Liver (tissue), 8 donors: ENCODE measurements at regions not wholly inside any gene's neighbourhood (a gene's known extent, or its start where the extent isn't known, plus 50 kb on each side); places are given as distances from the start of the nearest gene placed in this dataset.

ENCODE experiments used
- DNase-seq: peaks from one replicate; pipeline ENCODE4 v3.0.0-alpha.2; 2017; ENCODE audit warnings: low spot score
- H3K27ac ChIP-seq, 2 donors: one replicate each; pipeline ENCODE4 v1.7.0; 2013; ENCODE audit warnings: inconsistent platforms in 2 of 2, low read length in 2 of 2, control low read depth in 1 of 2, low read depth in 1 of 2, mild to moderate bottlenecking in 1 of 2
- H3K27me3 ChIP-seq, 4 donors: one replicate each; pipeline versions ENCODE4 v1.6.1 to v1.7.0; 2013; ENCODE audit warnings: low read length in 3 of 4, inconsistent platforms in 1 of 4, mild to moderate bottlenecking in 1 of 4, moderate library complexity in 1 of 4; ENCODE audit not compliant: control insufficient read depth in 4 of 4, insufficient read depth in 4 of 4
- H3K36me3 ChIP-seq, 4 donors: one replicate each; pipeline versions ENCODE4 v1.6.1 to v1.7.0; 2013; ENCODE audit warnings: low read length in 3 of 4, mild to moderate bottlenecking in 3 of 4, low read depth in 1 of 4, moderate library complexity in 1 of 4; ENCODE audit not compliant: control insufficient read depth in 4 of 4, insufficient read depth in 3 of 4
- H3K4me1 ChIP-seq, 4 donors: one replicate each; pipeline versions ENCODE4 v1.6.1 to v1.7.0; 2013; ENCODE audit warnings: low read length in 3 of 4, mild to moderate bottlenecking in 3 of 4, moderate library complexity in 1 of 4; ENCODE audit not compliant: control insufficient read depth in 4 of 4, insufficient read depth in 4 of 4
- H3K4me3 ChIP-seq, 3 donors: one replicate each; pipeline versions ENCODE4 v1.6.1 to v1.7.0; 2013; ENCODE audit warnings: low read length in 3 of 3, control low read depth in 1 of 3, low read depth in 1 of 3, mild to moderate bottlenecking in 1 of 3
- H3K9ac ChIP-seq, 2 donors: one replicate each; pipeline ENCODE4 v1.7.0; 2013; ENCODE audit warnings: low read length in 2 of 2, mild to moderate bottlenecking in 2 of 2, moderate library complexity in 2 of 2, control low read depth in 1 of 2, low read depth in 1 of 2
- H3K9me3 ChIP-seq, 4 donors: one replicate each; pipeline versions ENCODE4 v1.6.1 to v1.7.0; 2013; ENCODE audit warnings: low read length in 3 of 4; ENCODE audit not compliant: control insufficient read depth in 4 of 4
- CTCF ChIP-seq: fragments of 150-350 bp; IDR thresholded peaks from 2 replicates; pipeline ENCODE4 v1.5.1; 2017; ENCODE audit warnings: improper control_type of control experiment, low read depth, low read length; ENCODE audit not compliant: missing input control
- EGR1 ChIP-seq, 2 donors: IDR thresholded peaks; 2 replicates each; pipeline ENCODE4 v1.6.1; 2016 to 2018; ENCODE audit warnings: antibody characterized with exemption in 2 of 2, low read depth in 2 of 2
- FOXA1 ChIP-seq: IDR thresholded peaks from 2 replicates; pipeline ENCODE4 v1.6.1; 2016; ENCODE audit warnings: antibody characterized with exemption
- FOXA2 ChIP-seq: IDR thresholded peaks from 2 replicates; pipeline ENCODE4 v1.6.1; 2016; ENCODE audit warnings: antibody characterized with exemption
- HNF4A ChIP-seq, 2 donors: conservative IDR thresholded peaks; 2 replicates each; pipeline ENCODE4 v1.6.1; 2016; ENCODE audit warnings: antibody characterized with exemption in 2 of 2, mild to moderate bottlenecking in 2 of 2
- HNF4G ChIP-seq: IDR thresholded peaks from 2 replicates; pipeline ENCODE4 v1.6.1; 2016; ENCODE audit warnings: antibody characterized with exemption
- JUND ChIP-seq, 2 donors: IDR thresholded peaks; 2 replicates each; pipeline ENCODE4 v1.6.1; 2016; ENCODE audit warnings: antibody characterized with exemption in 2 of 2
- NR2F2 ChIP-seq: IDR thresholded peaks from 2 replicates; pipeline ENCODE4 v1.6.1; 2016; ENCODE audit warnings: antibody characterized with exemption
- RAD21 ChIP-seq, 2 donors: IDR thresholded peaks; 2 replicates each; pipeline ENCODE4 v1.6.1; 2016; ENCODE audit warnings: antibody characterized with exemption in 2 of 2, mild to moderate bottlenecking in 2 of 2
- REST ChIP-seq: IDR thresholded peaks from 2 replicates; pipeline ENCODE4 v1.6.1; 2016; ENCODE audit warnings: antibody characterized with exemption, mild to moderate bottlenecking
- RXRA ChIP-seq, 2 donors: IDR thresholded peaks; 2 replicates each; pipeline ENCODE4 v1.6.1; 2017 to 2018; ENCODE audit warnings: antibody characterized with exemption in 2 of 2, mild to moderate bottlenecking in 1 of 2
- SP1 ChIP-seq: IDR thresholded peaks from 2 replicates; pipeline ENCODE4 v1.6.1; 2018; ENCODE audit warnings: antibody characterized with exemption, mild to moderate bottlenecking
- TAF1 ChIP-seq: conservative IDR thresholded peaks from 2 replicates; pipeline ENCODE4 v1.6.1; 2016; ENCODE audit warnings: antibody characterized with exemption, mild to moderate bottlenecking
- YY1 ChIP-seq: IDR thresholded peaks from 2 replicates; pipeline ENCODE4 v1.6.1; 2016; ENCODE audit warnings: antibody characterized with exemption, mild to moderate bottlenecking
- ZBTB33 ChIP-seq: IDR thresholded peaks from 2 replicates; pipeline ENCODE4 v1.6.1; 2016; ENCODE audit warnings: antibody characterized with exemption
- WGBS: extraction: QIAGEN DNeasy Blood & Tissue Kit; methylation state at CpG from one replicate; pipeline ENCODE4 v1.1.7; 2013; 5-methylcytosine and 5-hydroxymethylcytosine counted together
- TF ChIP-seq, protein P1 (sequence below): IDR thresholded peaks from 2 replicates; pipeline ENCODE4 v1.6.1; 2016; ENCODE audit warnings: antibody characterized with exemption
- TF ChIP-seq, protein P2 (sequence below): IDR thresholded peaks from 2 replicates; pipeline ENCODE4 v1.6.1; 2016; ENCODE audit warnings: antibody characterized with exemption
- donor health status: healthy.
- donor health status: healthy.
- donor health status: healthy.
- donor health status: healthy.
- donor health status: healthy.

- Histone ChIP-seq H3K27ac (no peak overlapping the region), H3K9ac (no peak overlapping the region)
- DNase-seq: no peak
Measured at GRCh38 chr16:82331397-82331796, 161.4 kb upstream of the MPHOSPH6 start.

DNA sequence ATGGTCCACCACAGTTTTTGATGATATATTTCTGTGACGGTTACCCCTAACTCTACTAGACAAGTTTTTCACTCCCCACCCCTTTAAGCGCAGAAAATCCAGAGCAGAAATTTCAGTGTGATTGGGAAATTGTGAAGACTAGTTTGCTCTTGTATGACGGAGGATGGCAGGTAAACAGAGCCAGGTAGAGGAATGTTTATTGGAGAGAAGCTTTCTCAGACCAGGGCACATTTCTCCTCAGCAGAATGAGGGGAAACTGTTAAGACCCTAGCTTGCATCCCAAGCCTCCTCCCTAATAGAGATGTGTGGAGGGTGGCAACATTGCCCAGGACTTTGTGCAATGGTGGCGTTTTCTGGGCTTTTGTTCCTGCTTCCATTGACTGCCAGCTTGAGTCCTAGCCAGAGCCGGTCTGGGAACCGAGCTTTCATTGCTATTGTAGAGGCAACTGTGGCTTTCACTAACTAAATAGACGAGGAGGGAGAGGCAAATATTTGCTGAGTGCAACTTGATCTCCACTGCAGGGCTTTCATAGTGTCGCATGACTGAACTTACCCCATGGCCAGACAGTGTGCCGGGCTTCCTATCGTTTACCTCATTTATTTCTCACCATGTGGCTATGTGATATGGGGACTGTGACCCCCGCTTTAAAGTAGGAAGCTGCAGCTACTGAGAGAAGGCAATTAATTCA, 159.6 kb upstream of the MPHOSPH6 start:
- WGBS: 29% methylated on average over 11 of the region's 11 CpGs
- Histone ChIP-seq H3K36me3 (no peaks in the 10 kb centered on the region), H3K27me3 (no peaks in the 10 kb centered on the region), H3K4me1 (peaks cover 0 to 3% (median 0%) of the 10 kb centered on the region in 4 donors), H3K27ac (no peak overlapping the region), H3K9ac (no peak overlapping the region), H3K9me3 (peaks cover 0 to 4% (median 2%) of the 10 kb centered on the region in 4 donors), H3K4me3 (no peak overlapping the region)
- DNase-seq: peak; percentile 43
- TF ChIP-seq HNF4A (conservative IDR thresholded peaks at IDR 0.05) (peak in 1 of 2 donors; percentile 60), YY1 (peak; percentile 86), REST (peak; percentile 24), JUND (IDR thresholded peaks at IDR 0.05) (no peak), TAF1 (no peak), RAD21 (IDR thresholded peaks at IDR 0.05) (no peak), FOXA1 (no peak), HNF4G (no peak), RXRA (IDR thresholded peaks at IDR 0.05) (peak in 1 of 2 donors; percentile 84), SP1 (no peak), NR2F2 (no peak), EGR1 (IDR thresholded peaks at IDR 0.05; ENCODE audit: low read depth in 2 of 2) (no peak)
- TF ChIP-seq, protein P1, sequence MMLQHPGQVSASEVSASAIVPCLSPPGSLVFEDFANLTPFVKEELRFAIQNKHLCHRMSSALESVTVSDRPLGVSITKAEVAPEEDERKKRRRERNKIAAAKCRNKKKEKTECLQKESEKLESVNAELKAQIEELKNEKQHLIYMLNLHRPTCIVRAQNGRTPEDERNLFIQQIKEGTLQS: no peak
- TF ChIP-seq, protein P2, sequence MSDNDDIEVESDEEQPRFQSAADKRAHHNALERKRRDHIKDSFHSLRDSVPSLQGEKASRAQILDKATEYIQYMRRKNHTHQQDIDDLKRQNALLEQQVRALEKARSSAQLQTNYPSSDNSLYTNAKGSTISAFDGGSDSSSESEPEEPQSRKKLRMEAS: peak; percentile 58

More at GRCh38 chr16:82331397-82331796, 161.4 kb upstream of the MPHOSPH6 start:
- H3K27me3 ChIP-seq: no peaks in the 10 kb centered on the region
- no peak overlapping the region for H3K4me3 ChIP-seq
- peaks cover 0 to 2% (median under 1%) of the 10 kb centered on the region in 4 donors for H3K9me3 ChIP-seq
- no peak for TF ChIP-seq TAF1
- TF ChIP-seq, protein P1: no peak
- no peak for TF ChIP-seq ZBTB33
- no peak for TF ChIP-seq FOXA2
- TF ChIP-seq, protein P2: no peak
- no peak for TF ChIP-seq EGR1 (IDR thresholded peaks at IDR 0.05; ENCODE audit: low read depth in 2 of 2)
- no peak for TF ChIP-seq SP1
- no peak for TF ChIP-seq NR2F2
- TF ChIP-seq JUND (IDR thresholded peaks at IDR 0.05): no peak
- TF ChIP-seq RXRA (IDR thresholded peaks at IDR 0.05): no peak
- no peak for TF ChIP-seq CTCF
- TF ChIP-seq YY1: no peak
- TF ChIP-seq FOXA1: no peak
- no peaks in the 10 kb centered on the region for H3K36me3 ChIP-seq
- H3K4me1 ChIP-seq: peaks cover 0 to 3% (median 0%) of the 10 kb centered on the region in 4 donors
- 66% methylated on average over 3 of the region's 3 CpGs for WGBS
